HEK293 (cell line): ENCODE measurements at regions not wholly inside any gene's neighbourhood (a gene's known extent, or its start where the extent isn't known, plus 50 kb on each side); places are given as distances from the start of the nearest gene placed in this dataset.

Source experiments
- CTCF ChIA-PET: fragments of 350-600 bp; formaldehyde crosslinking; extraction: SDS; loops from one replicate; lab custom pipeline; 2021; ENCODE audit warnings: antibody characterized with exemption; lab: Yijun Ruan, JAX
- POLR2A ChIA-PET: fragments of 300-600 bp; formaldehyde crosslinking; extraction: SDS; loops from one replicate; lab custom pipeline; 2020; ENCODE audit warnings: antibody characterized with exemption, inconsistent platforms; lab: Yijun Ruan, JAX
- H3K27ac ChIP-seq: fragments of 200-500 bp; sonication (Bioruptor generic); 2 replicates; pipeline ENCODE4 v1.5.1; 2014; ENCODE audit warnings: low read depth, low read length, control low read depth, inconsistent platforms; ENCODE audit errors: extremely low read depth
- H3K36me3 ChIP-seq, 2 experiments: fragments of 200-500 bp in 1 of 2; sonication (Bioruptor generic) in 1 of 2; 1 replicate in 1 of 2; 2 replicates in 1 of 2; pipeline ENCODE4 v1.5.1; 2014 to 2017; ENCODE audit warnings: inconsistent platforms in 2 of 2, low read length in 2 of 2; ENCODE audit not compliant: control insufficient read depth in 2 of 2, insufficient read depth in 1 of 2
- H3K4me1 ChIP-seq: fragments of 200-500 bp; sonication (Bioruptor generic); 2 replicates; pipeline ENCODE4 v1.5.1; 2014; ENCODE audit warnings: mild to moderate bottlenecking, low read length, inconsistent platforms; ENCODE audit not compliant: control insufficient read depth, insufficient read depth
- H3K4me3 ChIP-seq: 2 replicates; pipeline ENCODE4 v1.5.1; 2011; ENCODE audit warnings: low read depth, mild to moderate bottlenecking, control low read depth, low read length, moderate library complexity
- H3K9me3 ChIP-seq: fragments of 200-500 bp; sonication (Bioruptor generic); 2 replicates; pipeline ENCODE4 v1.5.1; 2014; ENCODE audit warnings: low read depth, low read length, inconsistent platforms; ENCODE audit not compliant: control insufficient read depth, insufficient read depth
- BCL11A ChIP-seq: fragments of 450-650 bp; formaldehyde crosslinking; IDR thresholded peaks from 2 replicates; pipeline ENCODE4 v1.5.1; 2016; ENCODE audit warnings: low read depth, missing biosample characterization, missing genetic modification characterization
- BCL11B ChIP-seq: fragments of 450-650 bp; formaldehyde crosslinking; IDR thresholded peaks from 2 replicates; pipeline ENCODE4 v1.5.1; 2016; ENCODE audit warnings: low read depth, missing biosample characterization, missing genetic modification characterization
- GLIS1 ChIP-seq: fragments of 450-650 bp; formaldehyde crosslinking; IDR thresholded peaks from 2 replicates; pipeline ENCODE4 v1.5.1; 2016; ENCODE audit warnings: missing biosample characterization, missing genetic modification characterization
- KLF10 ChIP-seq: fragments of 450-650 bp; IDR thresholded peaks from 2 replicates; pipeline ENCODE4 v1.5.1; 2018; ENCODE audit warnings: missing biosample characterization, mild to moderate bottlenecking, missing genetic modification characterization
- MYNN ChIP-seq: fragments of 450-650 bp; formaldehyde crosslinking; IDR thresholded peaks from 2 replicates; pipeline ENCODE4 v1.5.1; 2016; ENCODE audit warnings: missing biosample characterization, missing genetic modification characterization, borderline replicate concordance
- PRDM1 ChIP-seq: fragments of 450-650 bp; formaldehyde crosslinking; IDR thresholded peaks from 2 replicates; pipeline ENCODE4; 2016; ENCODE audit warnings: missing biosample characterization, missing genetic modification characterization
- PRDM10 ChIP-seq: fragments of 450-650 bp; formaldehyde crosslinking; IDR thresholded peaks from 2 replicates; pipeline ENCODE4 v1.5.1; 2016; ENCODE audit warnings: missing biosample characterization, missing genetic modification characterization
- SP2 ChIP-seq: fragments of 450-650 bp; formaldehyde crosslinking; IDR thresholded peaks from 2 replicates; pipeline ENCODE4 v1.5.1; 2016; ENCODE audit warnings: missing biosample characterization, missing genetic modification characterization
- WT1 ChIP-seq: fragments of 450-650 bp; formaldehyde crosslinking; IDR thresholded peaks from 2 replicates; pipeline ENCODE4 v1.5.1; 2016; ENCODE audit warnings: missing biosample characterization, missing genetic modification characterization
- ZNF10 ChIP-seq: fragments of 450-650 bp; formaldehyde crosslinking; IDR thresholded peaks from 2 replicates; pipeline ENCODE4 v1.5.1; 2017; ENCODE audit warnings: missing biosample characterization, missing genetic modification characterization
- ZNF169 ChIP-seq: fragments of 450-650 bp; formaldehyde crosslinking; IDR thresholded peaks from 2 replicates; pipeline ENCODE4 v1.5.1; 2016; ENCODE audit warnings: missing biosample characterization, missing genetic modification characterization
- ZNF24 ChIP-seq: fragments of 450-650 bp; formaldehyde crosslinking; IDR thresholded peaks from 2 replicates; pipeline ENCODE4 v1.5.1; 2016; ENCODE audit warnings: missing biosample characterization, missing genetic modification characterization
- ZNF248 ChIP-seq: fragments of 450-650 bp; formaldehyde crosslinking; IDR thresholded peaks from 2 replicates; pipeline ENCODE4 v1.5.1; 2017; ENCODE audit warnings: missing biosample characterization, missing genetic modification characterization
- ZNF26 ChIP-seq: fragments of 450-650 bp; formaldehyde crosslinking; IDR thresholded peaks from 2 replicates; pipeline ENCODE4 v1.5.1; 2016; ENCODE audit warnings: missing biosample characterization, missing genetic modification characterization
- ZNF391 ChIP-seq: fragments of 450-650 bp; formaldehyde crosslinking; IDR thresholded peaks from 2 replicates; pipeline ENCODE4 v1.5.1; 2016; ENCODE audit warnings: low read depth, missing biosample characterization, missing genetic modification characterization, borderline replicate concordance
- ZNF426 ChIP-seq: fragments of 450-650 bp; formaldehyde crosslinking; IDR thresholded peaks from 2 replicates; pipeline ENCODE4 v1.5.1; 2017; ENCODE audit warnings: missing biosample characterization, missing genetic modification characterization, mild to moderate bottlenecking, inconsistent platforms, moderate library complexity
- ZNF449 ChIP-seq: fragments of 450-650 bp; formaldehyde crosslinking; IDR thresholded peaks from 2 replicates; pipeline ENCODE4 v1.5.1; 2017; ENCODE audit warnings: missing biosample characterization, mild to moderate bottlenecking, missing genetic modification characterization, moderate library complexity
- ZNF501 ChIP-seq: fragments of 450-650 bp; formaldehyde crosslinking; IDR thresholded peaks from 2 replicates; pipeline ENCODE4 v1.5.1; 2016; ENCODE audit warnings: missing biosample characterization, missing genetic modification characterization
- ZNF530 ChIP-seq: fragments of 450-650 bp; formaldehyde crosslinking; IDR thresholded peaks from 2 replicates; pipeline ENCODE4 v1.5.1; 2016; ENCODE audit warnings: low read depth, missing biosample characterization, missing genetic modification characterization
- ZNF555 ChIP-seq: fragments of 450-650 bp; formaldehyde crosslinking; conservative IDR thresholded peaks from 2 replicates; pipeline ENCODE4 v1.5.1; 2017; ENCODE audit warnings: missing biosample characterization, mild to moderate bottlenecking, missing genetic modification characterization, inconsistent platforms
- ZNF76 ChIP-seq: fragments of 450-650 bp; formaldehyde crosslinking; IDR thresholded peaks from 2 replicates; pipeline ENCODE4; 2016; ENCODE audit warnings: low read depth, missing biosample characterization, missing genetic modification characterization, borderline replicate concordance
- ZNF837 ChIP-seq: fragments of 450-650 bp; formaldehyde crosslinking; IDR thresholded peaks from 2 replicates; pipeline ENCODE4 v1.5.1; 2016; ENCODE audit warnings: missing biosample characterization, missing genetic modification characterization
- TF ChIP-seq, protein P1 (sequence below): IDR thresholded peaks from 2 replicates; pipeline ENCODE4 v1.6.1; 2011; ENCODE audit warnings: mild to moderate bottlenecking, low read depth, low read length, borderline replicate concordance
- TF ChIP-seq, protein P2 (sequence below): fragments of 450-650 bp; formaldehyde crosslinking; IDR thresholded peaks from 2 replicates; pipeline ENCODE4 v1.5.1; 2016; ENCODE audit warnings: missing biosample characterization, missing genetic modification characterization
- TF ChIP-seq, protein P3 (sequence below): fragments of 450-650 bp; formaldehyde crosslinking; conservative IDR thresholded peaks from 2 replicates; pipeline ENCODE4 v1.5.1; 2016; ENCODE audit warnings: low read depth, missing biosample characterization, missing genetic modification characterization

GRCh38 chr4:24209131-24209530 lies 319.3 kb upstream of the PPARGC1A start:
- no peak overlapping the region for H3K27ac ChIP-seq
- POLR2A ChIA-PET: no interaction called here
- no peak overlapping the region for H3K4me3 ChIP-seq
- H3K36me3 ChIP-seq: no peaks in the 10 kb centered on the region
- TF ChIP-seq KLF10 (no peak), ZNF26 (tag by site-specific recombination) (no peak), ZNF248 (no peak), PRDM1 (tag by site-specific recombination) (no peak), ZNF10 (tag by site-specific recombination) (no peak), ZNF24 (no peak), BCL11B (tag by site-specific recombination) (no peak), SP2 (tag by site-specific recombination) (no peak), ZNF76 (tag by site-specific recombination) (no peak), ZNF449 (tag by site-specific recombination) (no peak), ZNF426 (tag by site-specific recombination) (no peak), PRDM10 (no peak), ZNF501 (tag by site-specific recombination) (no peak)
- TF ChIP-seq, protein P1, sequence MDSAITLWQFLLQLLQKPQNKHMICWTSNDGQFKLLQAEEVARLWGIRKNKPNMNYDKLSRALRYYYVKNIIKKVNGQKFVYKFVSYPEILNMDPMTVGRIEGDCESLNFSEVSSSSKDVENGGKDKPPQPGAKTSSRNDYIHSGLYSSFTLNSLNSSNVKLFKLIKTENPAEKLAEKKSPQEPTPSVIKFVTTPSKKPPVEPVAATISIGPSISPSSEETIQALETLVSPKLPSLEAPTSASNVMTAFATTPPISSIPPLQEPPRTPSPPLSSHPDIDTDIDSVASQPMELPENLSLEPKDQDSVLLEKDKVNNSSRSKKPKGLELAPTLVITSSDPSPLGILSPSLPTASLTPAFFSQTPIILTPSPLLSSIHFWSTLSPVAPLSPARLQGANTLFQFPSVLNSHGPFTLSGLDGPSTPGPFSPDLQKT: no peak
- TF ChIP-seq, protein P2, sequence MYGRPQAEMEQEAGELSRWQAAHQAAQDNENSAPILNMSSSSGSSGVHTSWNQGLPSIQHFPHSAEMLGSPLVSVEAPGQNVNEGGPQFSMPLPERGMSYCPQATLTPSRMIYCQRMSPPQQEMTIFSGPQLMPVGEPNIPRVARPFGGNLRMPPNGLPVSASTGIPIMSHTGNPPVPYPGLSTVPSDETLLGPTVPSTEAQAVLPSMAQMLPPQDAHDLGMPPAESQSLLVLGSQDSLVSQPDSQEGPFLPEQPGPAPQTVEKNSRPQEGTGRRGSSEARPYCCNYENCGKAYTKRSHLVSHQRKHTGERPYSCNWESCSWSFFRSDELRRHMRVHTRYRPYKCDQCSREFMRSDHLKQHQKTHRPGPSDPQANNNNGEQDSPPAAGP: no peak
- no peaks in the 10 kb centered on the region for H3K4me1 ChIP-seq
- CTCF ChIA-PET: no interaction called here
- no peaks in the 10 kb centered on the region for H3K9me3 ChIP-seq

DNA sequence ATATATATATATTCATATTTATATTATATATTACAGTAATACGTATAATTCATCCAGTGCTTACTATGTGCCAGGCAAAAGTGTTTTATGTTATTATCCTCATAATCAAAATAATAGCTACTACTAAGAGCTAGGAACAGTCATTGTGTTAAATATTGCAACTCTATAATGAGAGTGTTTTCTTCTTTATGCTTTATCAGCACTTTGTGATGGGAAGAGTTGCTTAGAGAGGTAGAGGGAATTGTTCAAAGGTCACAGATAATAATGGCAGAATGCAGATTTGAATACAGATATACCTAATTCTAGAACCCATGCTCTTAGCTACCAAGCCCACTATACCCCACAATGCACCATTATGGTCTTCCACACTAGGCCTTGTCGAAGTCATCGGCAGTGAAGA lies 318.8 kb upstream of the PPARGC1A start:
- no peak overlapping the region for H3K4me3 ChIP-seq
- H3K36me3 ChIP-seq: no peaks in the 10 kb centered on the region
- POLR2A ChIA-PET: no interaction called here
- H3K9me3 ChIP-seq: no peaks in the 10 kb centered on the region
- no peak overlapping the region for H3K27ac ChIP-seq
- CTCF ChIA-PET: no interaction called here
- no peaks in the 10 kb centered on the region for H3K4me1 ChIP-seq
- TF ChIP-seq ZNF555 (tag by site-specific recombination) (no peak), ZNF391 (tag by site-specific recombination) (no peak), GLIS1 (no peak), WT1 (no peak), ZNF169 (tag by site-specific recombination) (no peak), ZNF837 (no peak), MYNN (no peak), ZNF530 (tag by site-specific recombination) (no peak), BCL11A (tag by site-specific recombination) (no peak)
- TF ChIP-seq, protein P3, sequence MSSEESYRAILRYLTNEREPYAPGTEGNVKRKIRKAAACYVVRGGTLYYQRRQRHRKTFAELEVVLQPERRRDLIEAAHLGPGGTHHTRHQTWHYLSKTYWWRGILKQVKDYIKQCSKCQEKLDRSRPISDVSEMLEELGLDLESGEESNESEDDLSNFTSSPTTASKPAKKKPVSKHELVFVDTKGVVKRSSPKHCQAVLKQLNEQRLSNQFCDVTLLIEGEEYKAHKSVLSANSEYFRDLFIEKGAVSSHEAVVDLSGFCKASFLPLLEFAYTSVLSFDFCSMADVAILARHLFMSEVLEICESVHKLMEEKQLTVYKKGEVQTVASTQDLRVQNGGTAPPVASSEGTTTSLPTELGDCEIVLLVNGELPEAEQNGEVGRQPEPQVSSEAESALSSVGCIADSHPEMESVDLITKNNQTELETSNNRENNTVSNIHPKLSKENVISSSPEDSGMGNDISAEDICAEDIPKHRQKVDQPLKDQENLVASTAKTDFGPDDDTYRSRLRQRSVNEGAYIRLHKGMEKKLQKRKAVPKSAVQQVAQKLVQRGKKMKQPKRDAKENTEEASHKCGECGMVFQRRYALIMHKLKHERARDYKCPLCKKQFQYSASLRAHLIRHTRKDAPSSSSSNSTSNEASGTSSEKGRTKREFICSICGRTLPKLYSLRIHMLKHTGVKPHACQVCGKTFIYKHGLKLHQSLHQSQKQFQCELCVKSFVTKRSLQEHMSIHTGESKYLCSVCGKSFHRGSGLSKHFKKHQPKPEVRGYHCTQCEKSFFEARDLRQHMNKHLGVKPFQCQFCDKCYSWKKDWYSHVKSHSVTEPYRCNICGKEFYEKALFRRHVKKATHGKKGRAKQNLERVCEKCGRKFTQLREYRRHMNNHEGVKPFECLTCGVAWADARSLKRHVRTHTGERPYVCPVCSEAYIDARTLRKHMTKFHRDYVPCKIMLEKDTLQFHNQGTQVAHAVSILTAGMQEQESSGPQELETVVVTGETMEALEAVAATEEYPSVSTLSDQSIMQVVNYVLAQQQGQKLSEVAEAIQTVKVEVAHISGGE (tag by site-specific recombination): no peak
